HG03135 (cell line): ENCODE measurements at regions not wholly inside any gene's neighbourhood (a gene's known extent, or its start where the extent isn't known, plus 50 kb on each side); places are given as distances from the start of the nearest gene placed in this dataset.
"Not testable (repeated sequence)": the region's sequence is repeated elsewhere in the genome, so short reads cannot be mapped to it uniquely, and the experiment has no call there.

Experiments
- ATAC-seq: cut with Tn5 transposase; IDR thresholded peaks from one replicate; pipeline ENCODE4 v1.9.1; 2021; ENCODE audit warnings: mild to moderate bottlenecking, moderate library complexity; ENCODE audit not compliant: unreplicated experiment

- ATAC-seq, result no peak
These were observed 127.3 kb downstream of the SPATA31D1 start for GRCh38 chr9:82115900-82116299.

- no peak for ATAC-seq
These were observed 128.0 kb downstream of the SPATA31D1 start for GRCh38 chr9:82116556-82116955.

- no peak for ATAC-seq
These were observed 128.6 kb downstream of the SPATA31D1 start for GRCh38 chr9:82117026-82117811.

- no peak for ATAC-seq
These were observed 134.2 kb downstream of the SPATA31D1 start for GRCh38 chr9:82122731-82123130.

- ATAC-seq, result no peak
These were observed 135.5 kb downstream of the SPATA31D1 start for GRCh38 chr9:82124090-82124489.

- no peak for ATAC-seq
These were observed 137.7 kb downstream of the SPATA31D1 start for GRCh38 chr9:82126256-82126655.

- ATAC-seq, result no peak
These were observed 138.9 kb downstream of the SPATA31D1 start for GRCh38 chr9:82127465-82127864.

- ATAC-seq, result peak; percentile 80
These were observed 139.6 kb downstream of the SPATA31D1 start for GRCh38 chr9:82128011-82128696.

GRCh38 chr9:82129708-82130107, 141.1 kb downstream of the SPATA31D1 start:
- ATAC-seq, result no peak

GRCh38 chr9:82130331-82131042, 141.9 kb downstream of the SPATA31D1 start:
- no peak for ATAC-seq

GRCh38 chr9:82131072-82131471, 142.5 kb downstream of the SPATA31D1 start:
- no peak for ATAC-seq

- no peak for ATAC-seq
These were observed 143.5 kb downstream of the SPATA31D1 start for GRCh38 chr9:82132024-82132423.

- ATAC-seq, result no peak
These were observed 145.4 kb downstream of the SPATA31D1 start for GRCh38 chr9:82134010-82134409.

GRCh38 chr9:82135106-82135505, 146.5 kb downstream of the SPATA31D1 start:
- ATAC-seq, result no peak

GRCh38 chr9:82138081-82138480, 149.5 kb downstream of the SPATA31D1 start:
- not testable (repeated sequence) for ATAC-seq

GRCh38 chr9:82140471-82140870, 151.9 kb downstream of the SPATA31D1 start:
- no peak for ATAC-seq

GRCh38 chr9:82144803-82145202, 156.2 kb downstream of the SPATA31D1 start:
- ATAC-seq, result no peak

- no peak for ATAC-seq
These were observed 158.1 kb downstream of the SPATA31D1 start for GRCh38 chr9:82146677-82147076.

GRCh38 chr9:82147798-82148425, 159.3 kb downstream of the SPATA31D1 start:
- ATAC-seq, result no peak

- ATAC-seq, result no peak
These were observed 159.8 kb downstream of the SPATA31D1 start for GRCh38 chr9:82148426-82148810.

- no peak for ATAC-seq
These were observed 160.4 kb downstream of the SPATA31D1 start for GRCh38 chr9:82148901-82149461.
